SJSA1 (cell line): ENCODE measurements at regions not wholly inside any gene's neighbourhood (a gene's known extent, or its start where the extent isn't known, plus 50 kb on each side); places are given as distances from the start of the nearest gene placed in this dataset.
A peak's percentile ranks its signal among the peaks of the same experiment; 100 is the strongest.
"Not testable (repeated sequence)": the region's sequence is repeated elsewhere in the genome, so short reads cannot be mapped to it uniquely, and the experiment has no call there.

Experiments used
- DNase-seq, 2 experiments: peaks; one replicate each; pipeline ENCODE4 v3.0.0-alpha.2; 2015 to 2020; ENCODE audit warnings: low spot score in 2 of 2, low read depth in 1 of 2
- H3K27ac ChIP-seq: fragments of 250-450 bp; sonication (Bioruptor Pico); 2 replicates; pipeline ENCODE4 v1.5.1; 2020; ENCODE audit warnings: mild to moderate bottlenecking, moderate library complexity
- H3K27me3 ChIP-seq: fragments of 250-450 bp; sonication (Bioruptor Pico); replicated peaks from 2 replicates; pipeline ENCODE4 v1.5.1; 2020; ENCODE audit warnings: mild to moderate bottlenecking, moderate library complexity
- H3K36me3 ChIP-seq: fragments of 250-450 bp; sonication (Bioruptor Pico); 2 replicates; pipeline ENCODE4 v1.5.1; 2020; ENCODE audit warnings: mild to moderate bottlenecking
- H3K4me1 ChIP-seq: fragments of 250-450 bp; sonication (Bioruptor Pico); replicated peaks from 2 replicates; pipeline ENCODE4 v1.6.1; 2021; ENCODE audit warnings: mild to moderate bottlenecking
- H3K4me3 ChIP-seq: fragments of 250-450 bp; sonication (Bioruptor Pico); 2 replicates; pipeline ENCODE4 v1.5.1; 2020; ENCODE audit warnings: mild to moderate bottlenecking
- H3K9me3 ChIP-seq: fragments of 250-450 bp; sonication (Bioruptor Pico); replicated peaks from 2 replicates; pipeline ENCODE4 v1.5.1; 2020; ENCODE audit warnings: mild to moderate bottlenecking

DNA sequence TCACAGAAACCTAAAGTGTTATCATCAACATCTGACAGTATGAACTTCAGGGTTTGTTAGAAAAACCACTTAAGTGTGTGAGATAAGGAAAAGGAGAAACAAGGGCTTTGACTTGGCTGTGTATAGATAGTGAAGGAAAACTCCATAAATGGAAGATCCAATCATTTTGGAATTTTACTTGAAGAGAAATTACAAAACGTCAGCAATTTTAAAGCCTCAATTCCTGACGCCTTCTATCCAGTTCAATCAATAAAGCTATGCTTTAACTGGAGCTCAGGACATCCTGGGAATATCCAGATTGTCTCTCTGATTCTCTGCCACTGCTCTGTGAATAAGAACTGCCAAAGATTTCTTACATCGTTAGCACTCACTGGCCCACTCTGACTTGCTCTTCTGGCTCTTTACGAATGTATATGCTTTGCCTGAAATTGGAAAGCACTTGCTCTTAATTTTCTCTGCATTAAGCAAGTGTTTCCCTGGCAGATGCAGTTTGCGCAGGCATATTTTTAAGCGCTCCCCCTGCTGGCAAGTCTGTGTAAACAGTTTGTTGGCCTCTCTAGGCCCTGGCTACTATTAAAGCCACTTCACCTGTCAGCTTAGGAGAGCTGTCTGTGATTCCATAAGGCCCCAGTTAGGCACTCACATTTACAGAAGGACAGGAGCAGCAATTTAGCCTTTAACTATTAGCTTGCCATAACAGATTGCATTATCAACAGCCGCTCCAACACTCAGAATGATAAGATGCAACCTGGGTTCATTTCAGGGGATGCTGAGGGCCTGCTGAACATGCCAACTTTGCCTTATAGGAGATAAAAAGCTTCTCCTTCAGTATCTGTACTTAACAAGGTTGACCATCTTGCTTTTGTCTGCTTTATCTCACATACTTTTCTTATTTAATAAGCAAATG, 251.4 kb upstream of the DDX53 start:
- H3K36me3 ChIP-seq = no peaks in the 10 kb centered on the region
- no peaks in the 10 kb centered on the region for H3K4me1 ChIP-seq
- H3K27ac ChIP-seq = no peak overlapping the region
- no peak overlapping the region for H3K4me3 ChIP-seq
- peak in 1 of 2 experiments; percentile 7 for DNase-seq
- H3K27me3 ChIP-seq = no peaks in the 10 kb centered on the region
- H3K9me3 ChIP-seq = no peaks in the 10 kb centered on the region

DNA sequence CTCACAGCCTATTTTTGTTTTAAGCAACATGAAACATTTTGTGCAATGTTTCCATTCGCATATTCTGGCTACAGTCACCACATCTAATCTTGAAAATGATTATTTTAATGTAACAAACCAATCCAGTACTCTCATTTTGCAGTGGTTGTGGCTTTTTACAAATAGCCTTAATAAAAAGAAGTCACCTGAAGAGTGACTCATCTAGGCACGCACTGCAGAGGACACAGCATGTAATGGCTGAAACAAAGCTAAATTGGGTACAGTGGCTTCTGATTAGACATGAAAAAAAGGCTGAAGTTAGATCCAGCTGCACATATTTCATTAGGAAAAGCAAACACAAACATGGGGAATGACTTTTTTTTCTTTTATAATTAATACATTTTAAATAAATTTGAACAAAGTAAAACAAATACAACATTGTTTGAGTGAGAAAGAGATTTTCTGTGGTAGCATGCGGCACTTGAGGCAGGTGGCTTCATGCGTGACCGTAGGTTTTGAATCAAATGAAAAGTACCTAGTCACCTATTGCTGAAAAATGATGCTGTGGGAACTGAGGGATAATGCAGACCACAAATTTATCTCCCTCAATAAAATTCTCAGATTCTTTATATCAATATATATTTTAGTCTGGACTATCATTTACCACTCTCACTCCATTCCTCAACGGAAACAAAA, 240.8 kb upstream of the DDX53 start:
- Histone ChIP-seq H3K36me3 (no peaks in the 10 kb centered on the region), H3K4me1 (no peaks in the 10 kb centered on the region), H3K4me3 (no peak overlapping the region), H3K9me3 (no peaks in the 10 kb centered on the region), H3K27me3 (no peaks in the 10 kb centered on the region), H3K27ac (no peak overlapping the region)
- DNase-seq = no peak

DNA sequence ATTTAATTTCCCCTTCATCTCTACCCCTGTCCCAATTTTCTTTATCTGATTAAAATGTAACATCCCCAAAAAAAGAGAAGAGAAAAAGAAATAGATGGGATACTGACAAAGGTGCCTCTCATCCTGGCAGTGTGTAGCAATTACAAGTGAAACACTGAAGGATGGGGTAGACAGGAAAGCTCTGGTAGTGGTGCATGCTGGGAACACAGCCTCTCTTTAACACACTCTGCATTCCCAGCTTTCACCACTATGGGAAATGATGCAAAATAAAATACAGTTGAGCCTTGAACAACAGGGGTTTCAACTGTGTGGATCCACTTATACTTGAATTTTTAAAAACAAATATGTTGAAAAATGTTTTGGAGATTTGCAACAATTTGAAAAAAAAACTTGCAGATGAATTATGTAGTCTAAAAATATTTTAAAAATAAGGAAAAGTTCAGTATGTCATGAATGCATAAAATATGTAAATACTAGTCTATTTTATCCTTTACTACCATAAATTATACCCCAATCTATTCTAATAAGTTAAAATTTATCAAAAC, 239.2 kb upstream of the DDX53 start:
- H3K4me1 ChIP-seq = no peaks in the 10 kb centered on the region
- no peaks in the 10 kb centered on the region for H3K9me3 ChIP-seq

DNA sequence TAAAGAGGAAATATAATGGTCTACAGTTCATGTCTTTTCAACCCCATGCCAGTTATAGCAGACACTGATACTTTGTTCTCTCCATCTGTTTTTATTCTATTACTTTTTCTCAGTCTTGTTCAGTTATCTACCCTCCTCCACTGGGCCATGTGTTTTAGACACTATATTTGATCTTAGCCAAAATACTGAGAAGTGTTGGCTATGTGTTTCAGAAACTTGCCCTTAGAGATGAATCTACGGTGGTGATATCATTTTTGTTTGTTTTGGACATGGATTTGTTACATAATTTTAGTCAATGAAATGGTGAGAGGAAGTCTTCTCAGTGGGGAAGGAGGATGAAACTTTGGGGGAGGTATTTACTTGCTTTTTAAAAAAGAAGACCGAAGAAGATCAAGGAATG, 211.5 kb upstream of the DDX53 start:
- Histone ChIP-seq H3K27me3 (no peaks in the 10 kb centered on the region), H3K27ac (no peak overlapping the region), H3K9me3 (no peaks in the 10 kb centered on the region), H3K36me3 (no peaks in the 10 kb centered on the region), H3K4me1 (no peaks in the 10 kb centered on the region), H3K4me3 (no peak overlapping the region)
- DNase-seq = no peak

More for the DNA sequence above, 239.2 kb upstream of the DDX53 start:
- H3K27ac ChIP-seq = no peak overlapping the region
- no peaks in the 10 kb centered on the region for H3K27me3 ChIP-seq
- H3K4me3 ChIP-seq = no peak overlapping the region
- H3K36me3 ChIP-seq = no peaks in the 10 kb centered on the region
- DNase-seq = no peak

DNA sequence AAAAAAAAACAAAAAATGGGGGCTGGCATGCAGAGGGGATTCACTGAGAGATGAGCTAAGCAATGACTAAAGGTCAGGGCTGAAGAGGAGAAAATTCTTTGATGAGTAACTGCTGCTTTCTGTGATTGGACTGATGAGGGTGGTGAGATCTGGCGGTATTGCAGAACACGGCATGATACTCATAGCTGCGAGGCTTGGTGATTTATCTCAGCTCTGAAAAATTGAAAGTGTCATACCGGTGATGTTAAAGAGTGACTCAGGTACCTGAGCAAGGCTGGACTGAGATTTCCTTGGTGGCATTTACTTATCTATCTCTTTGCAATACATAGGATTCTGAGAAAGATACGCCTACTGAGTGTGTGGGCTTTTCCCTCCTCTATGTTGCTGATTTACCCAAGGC, 204.1 kb upstream of the DDX53 start:
- peaks cover 10% of the 10 kb centered on the region for H3K4me1 ChIP-seq
- H3K9me3 ChIP-seq = no peaks in the 10 kb centered on the region
- DNase-seq = no peak
- no peak overlapping the region for H3K27ac ChIP-seq
- no peak overlapping the region for H3K4me3 ChIP-seq
- H3K27me3 ChIP-seq = no peaks in the 10 kb centered on the region
- H3K36me3 ChIP-seq = no peaks in the 10 kb centered on the region

DNA sequence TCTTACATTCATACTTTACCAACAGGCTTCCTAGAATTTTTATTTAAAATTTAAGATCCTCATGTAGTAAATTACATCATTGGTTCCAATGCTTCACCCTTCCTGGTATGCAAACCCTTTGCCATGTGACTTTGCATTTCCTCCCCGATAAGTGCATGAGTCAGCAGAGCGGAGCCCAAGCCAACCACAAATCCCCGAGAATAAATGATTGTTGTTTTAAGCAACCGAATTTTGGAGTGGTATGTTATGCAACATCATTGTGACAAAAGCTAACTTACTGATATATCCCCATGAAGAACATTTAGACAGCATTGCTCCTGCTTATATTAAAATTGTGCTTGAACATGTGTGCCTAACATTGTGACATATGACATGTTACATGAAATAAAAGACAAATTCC, 199.4 kb upstream of the DDX53 start:
- DNase-seq = peak; percentile 65 to 68
- H3K4me3 ChIP-seq = no peak overlapping the region
- no peaks in the 10 kb centered on the region for H3K27me3 ChIP-seq
- H3K9me3 ChIP-seq = no peaks in the 10 kb centered on the region
- peaks cover 19% of the 10 kb centered on the region for H3K4me1 ChIP-seq
- peak overlapping the region; percentile 96 for H3K27ac ChIP-seq
- no peaks in the 10 kb centered on the region for H3K36me3 ChIP-seq

DNA sequence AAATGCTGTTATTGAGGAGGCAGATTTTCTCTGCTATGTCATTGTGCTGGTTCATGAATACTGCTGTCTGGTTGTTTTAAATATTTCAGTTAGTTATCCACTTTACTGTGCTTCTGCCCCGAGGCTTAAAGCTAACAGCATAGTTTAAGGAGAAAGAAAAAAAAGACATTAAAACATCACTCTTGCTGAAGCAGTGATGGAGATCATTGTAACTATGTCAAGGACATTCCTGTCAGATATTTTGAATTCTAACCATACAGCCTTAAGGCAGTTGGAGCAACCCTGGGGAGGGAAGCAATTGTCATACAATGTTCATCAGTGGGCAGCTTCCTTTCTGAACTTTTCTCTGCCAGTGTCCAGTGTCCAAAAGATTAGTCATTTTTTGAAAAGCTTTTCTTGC, 199.0 kb upstream of the DDX53 start:
- H3K27ac ChIP-seq = peak overlapping the region; percentile 96
- no peak overlapping the region for H3K4me3 ChIP-seq
- H3K27me3 ChIP-seq = no peaks in the 10 kb centered on the region
- H3K9me3 ChIP-seq = no peaks in the 10 kb centered on the region
- peaks cover 19% of the 10 kb centered on the region for H3K4me1 ChIP-seq
- no peaks in the 10 kb centered on the region for H3K36me3 ChIP-seq
- no peak for DNase-seq

DNA sequence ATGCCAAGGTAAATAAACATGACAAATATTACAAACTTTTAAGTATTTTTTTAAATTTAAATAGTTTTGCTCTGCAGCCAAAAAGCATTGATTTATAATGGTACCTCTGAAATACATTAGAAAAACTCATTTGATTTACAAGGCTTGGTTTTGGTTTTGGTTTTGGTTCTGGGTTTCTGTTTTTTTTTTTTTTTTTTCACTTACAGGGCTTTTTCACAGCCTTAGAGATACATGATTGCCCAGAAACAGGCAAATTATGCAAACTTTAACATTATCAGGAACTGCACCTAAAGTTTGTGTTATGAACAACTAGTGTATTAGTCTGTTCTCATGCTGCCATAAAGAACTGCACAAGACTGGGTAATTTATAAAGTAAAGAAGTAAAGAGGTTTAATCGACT, 196.4 kb upstream of the DDX53 start:
- no peak for DNase-seq
- H3K4me3 ChIP-seq = no peak overlapping the region
- no peaks in the 10 kb centered on the region for H3K9me3 ChIP-seq
- no peak overlapping the region for H3K27ac ChIP-seq
- H3K27me3 ChIP-seq = no peaks in the 10 kb centered on the region
- H3K36me3 ChIP-seq = no peaks in the 10 kb centered on the region
- H3K4me1 ChIP-seq = peaks cover 19% of the 10 kb centered on the region

DNA sequence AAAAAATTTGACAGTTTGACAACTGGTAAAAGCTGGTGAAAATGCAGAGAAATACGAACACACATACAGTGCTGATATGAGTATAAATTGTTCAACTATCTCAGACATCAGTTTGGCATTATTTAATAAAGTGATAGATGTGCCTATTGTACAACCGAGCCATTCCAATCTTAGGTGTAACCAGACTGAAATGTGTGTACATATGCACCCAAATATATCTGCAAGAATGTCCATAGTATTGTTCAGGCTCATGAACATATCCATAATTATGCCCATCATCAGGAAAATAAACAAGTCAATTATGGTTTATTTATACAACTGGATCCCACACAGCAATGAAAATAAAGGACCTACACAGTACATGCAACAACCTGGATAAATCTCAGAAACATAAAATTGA, 188.9 kb upstream of the DDX53 start:
- DNase-seq = peak in 1 of 2 experiments; percentile 28
- H3K36me3 ChIP-seq = no peaks in the 10 kb centered on the region

DNA sequence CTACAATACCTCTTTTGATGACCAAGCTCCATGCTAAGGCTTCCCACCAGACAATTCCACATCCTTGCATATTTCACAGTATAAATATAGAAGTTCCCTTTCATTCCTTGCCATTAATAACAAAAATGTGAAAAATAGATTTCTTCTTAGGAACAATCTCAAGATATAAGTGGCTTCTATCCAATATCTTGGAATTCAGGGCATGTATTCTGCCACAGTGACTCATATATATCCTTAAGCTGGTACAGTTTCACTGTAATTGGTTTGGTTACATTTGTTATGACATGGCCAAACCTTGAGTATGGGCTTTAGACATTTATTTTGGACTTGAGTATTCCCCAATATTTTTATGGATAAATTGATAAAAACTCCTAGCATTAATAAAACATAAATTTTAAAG, 181.7 kb upstream of the DDX53 start:
- no peaks in the 10 kb centered on the region for H3K27me3 ChIP-seq
- H3K36me3 ChIP-seq = no peaks in the 10 kb centered on the region
- no peak overlapping the region for H3K27ac ChIP-seq
- no peak for DNase-seq
- H3K9me3 ChIP-seq = no peaks in the 10 kb centered on the region
- H3K4me1 ChIP-seq = no peaks in the 10 kb centered on the region
- H3K4me3 ChIP-seq = no peak overlapping the region

More for the DNA sequence above, 188.9 kb upstream of the DDX53 start:
- H3K4me3 ChIP-seq = no peak overlapping the region
- H3K4me1 ChIP-seq = peaks cover 9% of the 10 kb centered on the region
- no peak overlapping the region for H3K27ac ChIP-seq
- H3K9me3 ChIP-seq = no peaks in the 10 kb centered on the region
- H3K27me3 ChIP-seq = no peaks in the 10 kb centered on the region

DNA sequence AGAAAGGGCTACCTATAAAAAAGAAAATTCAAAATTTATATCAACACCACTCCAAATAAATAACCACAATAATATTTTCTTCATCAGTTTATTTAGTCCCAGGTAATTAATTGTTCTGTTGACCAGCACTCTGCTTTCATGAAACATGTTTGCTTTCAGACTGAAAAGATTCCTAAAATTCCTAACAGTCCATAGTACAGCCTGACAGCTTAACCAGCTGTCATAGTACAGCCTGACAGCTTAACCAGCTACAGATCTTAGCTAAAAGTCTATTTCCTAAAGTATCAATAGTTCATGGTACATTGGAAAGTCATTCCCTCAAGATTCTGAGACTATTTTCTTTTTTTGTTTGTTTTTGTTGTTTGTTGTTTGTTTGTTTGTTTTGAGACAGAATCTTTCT, 144.1 kb upstream of the DDX53 start:
- H3K4me3 ChIP-seq = no peak overlapping the region
- H3K4me1 ChIP-seq = no peaks in the 10 kb centered on the region
- DNase-seq = no peak
- no peaks in the 10 kb centered on the region for H3K36me3 ChIP-seq
- no peak overlapping the region for H3K27ac ChIP-seq
- no peaks in the 10 kb centered on the region for H3K27me3 ChIP-seq
- no peaks in the 10 kb centered on the region for H3K9me3 ChIP-seq

DNA sequence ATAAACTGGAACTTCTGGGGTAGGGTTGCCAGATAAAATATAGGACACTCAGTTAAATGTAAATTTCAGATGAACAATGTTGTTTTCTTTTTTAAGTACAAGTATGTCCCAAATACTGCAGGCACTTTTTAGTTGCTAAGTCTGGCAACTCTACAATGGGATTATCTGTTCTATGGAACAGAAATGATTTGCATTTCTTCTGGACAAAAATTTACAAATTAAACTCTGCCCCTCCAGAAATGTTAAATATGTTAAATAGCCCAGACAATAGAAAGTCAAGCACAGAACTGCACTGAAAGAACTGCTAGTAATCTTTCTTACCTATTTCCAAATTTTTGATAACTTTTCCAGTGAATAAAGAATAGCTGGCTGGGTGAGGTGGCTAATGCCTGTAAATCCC, 140.1 kb upstream of the DDX53 start:
- DNase-seq = no peak
- Histone ChIP-seq H3K4me3 (no peak overlapping the region), H3K27me3 (no peaks in the 10 kb centered on the region), H3K4me1 (no peaks in the 10 kb centered on the region), H3K9me3 (no peaks in the 10 kb centered on the region), H3K27ac (no peak overlapping the region), H3K36me3 (no peaks in the 10 kb centered on the region)

DNA sequence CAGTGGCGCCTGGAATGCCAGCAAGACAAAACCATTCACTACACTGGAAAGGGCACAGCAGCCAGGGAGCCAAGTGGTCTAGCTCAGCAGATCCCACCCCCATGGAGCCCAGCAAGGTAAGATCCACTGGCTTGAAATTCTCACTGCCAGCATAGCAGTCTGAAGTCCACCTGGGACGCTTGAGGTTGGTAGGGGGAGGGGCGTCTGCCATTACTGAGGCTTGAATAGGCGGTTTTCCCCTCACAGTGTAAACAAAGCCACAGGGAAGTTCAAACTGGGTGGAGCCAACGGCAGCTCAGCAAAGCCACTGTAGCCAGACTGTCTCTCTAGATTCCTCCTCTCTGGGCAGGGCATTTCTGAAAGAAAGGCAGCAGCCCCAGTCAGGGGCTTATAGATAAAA, 133.0 kb upstream of the DDX53 start:
- H3K9me3 ChIP-seq, H3K4me1 ChIP-seq, H3K27me3 ChIP-seq, H3K36me3 ChIP-seq, DNase-seq, H3K4me3 ChIP-seq, H3K27ac ChIP-seq: not testable (repeated sequence)

DNA sequence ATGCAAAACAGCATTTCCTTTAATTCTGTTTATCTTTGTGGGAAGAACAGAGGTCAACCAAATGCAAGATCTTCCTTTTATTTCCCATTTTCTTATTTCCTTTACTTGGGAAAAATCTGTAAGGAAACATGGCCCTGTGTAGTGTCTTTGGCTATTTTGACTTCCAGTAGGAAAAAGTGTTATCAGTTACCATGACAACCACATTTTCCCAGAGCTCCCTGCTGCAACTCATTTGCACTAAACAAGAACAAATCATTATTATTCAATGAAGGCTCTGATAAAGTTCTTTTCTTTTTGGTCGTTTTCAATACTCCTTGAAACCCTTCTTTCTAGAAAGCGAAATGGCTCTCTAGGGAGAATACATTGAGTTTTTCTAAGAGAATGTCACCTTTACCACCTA, 117.2 kb upstream of the DDX53 start:
- no peaks in the 10 kb centered on the region for H3K27me3 ChIP-seq
- H3K4me1 ChIP-seq = no peaks in the 10 kb centered on the region
- no peaks in the 10 kb centered on the region for H3K36me3 ChIP-seq
- no peaks in the 10 kb centered on the region for H3K9me3 ChIP-seq
- H3K4me3 ChIP-seq = no peak overlapping the region
- DNase-seq = no peak
- H3K27ac ChIP-seq = no peak overlapping the region
